Sigmoid colon (tissue), 6 donors: ENCODE measurements at regions not wholly inside any gene's neighbourhood (a gene's known extent, or its start where the extent isn't known, plus 50 kb on each side); places are given as distances from the start of the nearest gene placed in this dataset.

ENCODE experiments used
- DNase-seq: peaks from one replicate; pipeline ENCODE4 v3.0.0-alpha.2; 2019
- H3K27ac ChIP-seq, 4 donors: fragments of 200-600 bp; sonication (generic); one replicate each; pipeline ENCODE4 v1.5.1; 2016 to 2019; ENCODE audit warnings: mild to moderate bottlenecking in 1 of 4
- H3K27me3 ChIP-seq, 3 donors: fragments of 200-600 bp; sonication (generic); one replicate each; pipeline ENCODE4 v1.5.1; 2019; ENCODE audit warnings: mild to moderate bottlenecking in 1 of 3
- H3K36me3 ChIP-seq, 4 donors: fragments of 200-600 bp; sonication (generic); one replicate each; pipeline ENCODE4 v1.5.1; 2016 to 2019
- H3K4me1 ChIP-seq, 4 donors: fragments of 200-600 bp; sonication (generic); one replicate each; pipeline ENCODE4 v1.5.1; 2017 to 2019
- H3K4me3 ChIP-seq, 4 donors: fragments of 200-600 bp; sonication (generic); one replicate each; pipeline ENCODE4 v1.5.1; 2017 to 2019; ENCODE audit warnings: mild to moderate bottlenecking in 2 of 4, moderate library complexity in 1 of 4
- H3K9me3 ChIP-seq, 4 donors: fragments of 200-600 bp in 3 of 4; sonication (generic) in 3 of 4; one replicate each; pipeline versions ENCODE4 v1.5.1 to v1.6.1; 2013 to 2019
- EP300 ChIP-seq, 4 donors: sonication (generic); formaldehyde crosslinking; IDR thresholded peaks; one replicate each; pipeline ENCODE4 v1.6.1; 2017; ENCODE audit warnings: antibody characterized with exemption in 4 of 4
- POLR2A ChIP-seq, 2 donors: fragments of 450-650 bp; IDR thresholded peaks; one replicate each; pipeline ENCODE4 v1.6.1; 2016; ENCODE audit warnings: antibody characterized with exemption in 2 of 2, mild to moderate bottlenecking in 2 of 2, moderate library complexity in 2 of 2
- POLR2AphosphoS5 ChIP-seq, 4 donors: sonication (generic); formaldehyde crosslinking; IDR thresholded peaks; one replicate each; pipeline ENCODE4 v1.6.1; 2017; ENCODE audit warnings: antibody characterized with exemption in 4 of 4
- WGBS, 2 donors: extraction: QIAGEN DNeasy Blood & Tissue Kit; methylation state at CpG; one replicate each; pipeline ENCODE4 v1.1.7; 2013; 5-methylcytosine and 5-hydroxymethylcytosine counted together
- intact Hi-C: fragments of 100-400 bp; cut with DNase I; formaldehyde crosslinking; loops from one replicate; pipeline ENCODE4 v1.15.1; 2023
- TF ChIP-seq, protein P1 (sequence below), 4 experiments: fragments of 450-650 bp in 3 of 4; fragments of 200-600 bp in 1 of 4; IDR thresholded peaks; one replicate each; pipeline ENCODE4 v1.5.1; 2016 to 2019; ENCODE audit warnings: antibody characterized with exemption in 4 of 4, mild to moderate bottlenecking in 3 of 4, moderate library complexity in 2 of 4
- donor health status: healthy with polysubstance abuse.
- donor health status: healthy.

GRCh38 chr10:52631146-52631545 is 141.4 kb downstream of the MBL2 start:
- Histone ChIP-seq H3K27ac (no peak overlapping the region), H3K4me3 (no peak overlapping the region), H3K36me3 (no peaks in the 10 kb centered on the region), H3K9me3 (no peaks in the 10 kb centered on the region), H3K4me1 (no peaks in the 10 kb centered on the region), H3K27me3 (no peaks in the 10 kb centered on the region)
- TF ChIP-seq, protein P1, sequence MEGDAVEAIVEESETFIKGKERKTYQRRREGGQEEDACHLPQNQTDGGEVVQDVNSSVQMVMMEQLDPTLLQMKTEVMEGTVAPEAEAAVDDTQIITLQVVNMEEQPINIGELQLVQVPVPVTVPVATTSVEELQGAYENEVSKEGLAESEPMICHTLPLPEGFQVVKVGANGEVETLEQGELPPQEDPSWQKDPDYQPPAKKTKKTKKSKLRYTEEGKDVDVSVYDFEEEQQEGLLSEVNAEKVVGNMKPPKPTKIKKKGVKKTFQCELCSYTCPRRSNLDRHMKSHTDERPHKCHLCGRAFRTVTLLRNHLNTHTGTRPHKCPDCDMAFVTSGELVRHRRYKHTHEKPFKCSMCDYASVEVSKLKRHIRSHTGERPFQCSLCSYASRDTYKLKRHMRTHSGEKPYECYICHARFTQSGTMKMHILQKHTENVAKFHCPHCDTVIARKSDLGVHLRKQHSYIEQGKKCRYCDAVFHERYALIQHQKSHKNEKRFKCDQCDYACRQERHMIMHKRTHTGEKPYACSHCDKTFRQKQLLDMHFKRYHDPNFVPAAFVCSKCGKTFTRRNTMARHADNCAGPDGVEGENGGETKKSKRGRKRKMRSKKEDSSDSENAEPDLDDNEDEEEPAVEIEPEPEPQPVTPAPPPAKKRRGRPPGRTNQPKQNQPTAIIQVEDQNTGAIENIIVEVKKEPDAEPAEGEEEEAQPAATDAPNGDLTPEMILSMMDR (IDR thresholded peaks at IDR 0.05) = no peak
- TF ChIP-seq POLR2A (IDR thresholded peaks at IDR 0.05) = no peak
- TF ChIP-seq EP300 (IDR thresholded peaks at IDR 0.05) = no peak
- TF ChIP-seq POLR2AphosphoS5 (IDR thresholded peaks at IDR 0.05) = no peak
- WGBS, 2 donors = 68 to 76% methylated on average over 2 of the region's 2 CpGs
- intact Hi-C loops = no loop called here
- no peak for DNase-seq

GRCh38 chr10:52631648-52632047 is 140.9 kb downstream of the MBL2 start:
- intact Hi-C loops = no loop called here
- H3K9me3 ChIP-seq = no peaks in the 10 kb centered on the region
- H3K4me3 ChIP-seq = no peak overlapping the region
- H3K4me1 ChIP-seq = no peaks in the 10 kb centered on the region
- DNase-seq = no peak
- H3K27me3 ChIP-seq = no peaks in the 10 kb centered on the region
- no peaks in the 10 kb centered on the region for H3K36me3 ChIP-seq
- no peak overlapping the region for H3K27ac ChIP-seq
- TF ChIP-seq EP300 (IDR thresholded peaks at IDR 0.05) (no peak), POLR2A (IDR thresholded peaks at IDR 0.05) (no peak), POLR2AphosphoS5 (IDR thresholded peaks at IDR 0.05) (no peak)
- TF ChIP-seq, protein P1 (IDR thresholded peaks at IDR 0.05) = no peak

DNA sequence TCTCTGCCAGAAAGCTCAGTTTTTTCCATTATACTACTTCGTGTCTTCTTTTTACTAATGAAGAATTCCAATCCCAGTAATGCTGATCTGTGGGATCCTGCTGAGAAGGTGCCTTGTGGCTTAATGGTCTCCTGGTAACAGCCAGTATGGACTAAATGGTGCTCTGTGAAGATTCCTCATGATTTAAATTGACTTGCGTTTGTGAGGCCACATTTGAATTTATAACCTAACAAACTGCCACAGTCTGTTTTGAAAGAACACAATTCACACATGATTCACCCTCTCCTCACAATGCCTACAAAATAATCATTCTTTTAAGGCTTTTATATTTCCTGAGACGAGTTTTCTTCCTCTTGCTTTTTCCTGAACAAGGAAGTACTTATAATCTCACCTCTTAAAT is 140.0 kb downstream of the MBL2 start:
- Histone ChIP-seq H3K4me3 (no peak overlapping the region), H3K27ac (no peak overlapping the region), H3K36me3 (no peaks in the 10 kb centered on the region), H3K27me3 (no peaks in the 10 kb centered on the region), H3K9me3 (peaks cover 0 to 3% (median 0%) of the 10 kb centered on the region in 4 donors), H3K4me1 (no peaks in the 10 kb centered on the region)
- DNase-seq = no peak
- intact Hi-C loops = no loop called here
- 22 to 32% methylated on average over 3 of the region's 3 CpGs for WGBS, 2 donors
- no peak for TF ChIP-seq POLR2A (IDR thresholded peaks at IDR 0.05)
- TF ChIP-seq, protein P1 (IDR thresholded peaks at IDR 0.05) = no peak
- no peak for TF ChIP-seq EP300 (IDR thresholded peaks at IDR 0.05)
- TF ChIP-seq POLR2AphosphoS5 (IDR thresholded peaks at IDR 0.05) = no peak

GRCh38 chr10:52633266-52633665 is 139.3 kb downstream of the MBL2 start:
- H3K4me3 ChIP-seq = no peak overlapping the region
- peaks cover 0 to 3% (median 0%) of the 10 kb centered on the region in 4 donors for H3K9me3 ChIP-seq
- intact Hi-C loops = no loop called here
- H3K27me3 ChIP-seq = no peaks in the 10 kb centered on the region
- no peak overlapping the region for H3K27ac ChIP-seq
- H3K36me3 ChIP-seq = no peaks in the 10 kb centered on the region
- H3K4me1 ChIP-seq = no peaks in the 10 kb centered on the region
- TF ChIP-seq, protein P1 (IDR thresholded peaks at IDR 0.05) = no peak
- TF ChIP-seq EP300 (IDR thresholded peaks at IDR 0.05) = no peak
- no peak for TF ChIP-seq POLR2AphosphoS5 (IDR thresholded peaks at IDR 0.05)
- TF ChIP-seq POLR2A (IDR thresholded peaks at IDR 0.05) = no peak
- WGBS, 2 donors = 71 to 88% methylated on average over 2 of the region's 2 CpGs
- no peak for DNase-seq

- TF ChIP-seq EP300 (IDR thresholded peaks at IDR 0.05) (no peak), POLR2A (IDR thresholded peaks at IDR 0.05) (no peak), POLR2AphosphoS5 (IDR thresholded peaks at IDR 0.05) (no peak)
- TF ChIP-seq, protein P1 (IDR thresholded peaks at IDR 0.05) = no peak
- Histone ChIP-seq H3K27ac (no peak overlapping the region), H3K36me3 (no peaks in the 10 kb centered on the region), H3K27me3 (no peaks in the 10 kb centered on the region), H3K9me3 (peaks cover 0 to 3% (median 0%) of the 10 kb centered on the region in 4 donors), H3K4me1 (no peaks in the 10 kb centered on the region), H3K4me3 (no peak overlapping the region)
- intact Hi-C loops = no loop called here
- WGBS, 2 donors = 61 to 78% methylated on average over 1 of the region's 1 CpG
- no peak for DNase-seq
Measured at GRCh38 chr10:52635651-52636050, 136.9 kb downstream of the MBL2 start.
